GM18861 (cell line): ENCODE measurements at regions not wholly inside any gene's neighbourhood (a gene's known extent, or its start where the extent isn't known, plus 50 kb on each side); places are given as distances from the start of the nearest gene placed in this dataset.
"Not testable (repeated sequence)": the region's sequence is repeated elsewhere in the genome, so short reads cannot be mapped to it uniquely, and the experiment has no call there.

Source experiments
- ATAC-seq: cut with Tn5 transposase; IDR thresholded peaks from one replicate; pipeline ENCODE4 v1.9.1; 2021; ENCODE audit not compliant: unreplicated experiment

DNA sequence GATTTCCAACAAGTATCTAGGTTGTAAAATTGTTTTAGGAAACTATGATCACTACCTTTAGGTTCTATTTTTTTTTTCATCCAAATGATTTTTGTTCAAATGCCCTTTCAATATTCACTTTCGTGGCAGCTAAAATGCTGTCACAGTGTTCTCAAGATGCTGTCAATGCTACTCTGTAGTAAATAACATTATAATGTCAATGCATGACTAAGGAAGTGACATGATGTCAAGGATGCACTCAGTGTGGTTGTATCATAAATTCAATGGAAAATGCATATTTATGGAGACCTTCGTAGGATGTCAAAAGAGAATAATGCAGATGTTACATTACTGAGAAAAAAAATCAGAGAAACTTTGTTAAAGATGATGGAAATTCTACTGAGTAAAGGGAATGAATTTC, 673.8 kb downstream of the ANKRD7 start:
- no peak for ATAC-seq

DNA sequence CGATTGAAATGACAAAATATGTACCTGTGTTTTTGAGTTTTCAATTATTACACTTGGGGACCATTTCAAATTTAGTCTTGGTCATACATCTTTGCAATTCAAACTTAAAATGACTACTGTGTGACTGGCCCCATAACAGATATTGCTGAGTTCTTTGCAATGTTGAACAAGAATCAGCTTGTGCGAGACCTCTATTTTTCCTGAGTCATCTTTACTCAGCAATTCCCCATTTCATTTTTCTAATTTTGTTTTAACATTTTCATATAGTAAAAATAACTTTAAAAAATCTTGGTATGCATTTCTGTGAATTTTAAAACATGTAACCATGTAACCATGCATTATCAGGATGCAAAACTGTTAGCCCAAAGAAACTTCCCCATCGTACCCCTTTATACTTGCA, 678.1 kb downstream of the ANKRD7 start:
- no peak for ATAC-seq

GRCh38 chr7:118907911-118908527, 683.5 kb downstream of the ANKRD7 start:
- ATAC-seq: no peak

GRCh38 chr7:118916120-118916519, 691.6 kb downstream of the ANKRD7 start:
- ATAC-seq: not testable (repeated sequence)

DNA sequence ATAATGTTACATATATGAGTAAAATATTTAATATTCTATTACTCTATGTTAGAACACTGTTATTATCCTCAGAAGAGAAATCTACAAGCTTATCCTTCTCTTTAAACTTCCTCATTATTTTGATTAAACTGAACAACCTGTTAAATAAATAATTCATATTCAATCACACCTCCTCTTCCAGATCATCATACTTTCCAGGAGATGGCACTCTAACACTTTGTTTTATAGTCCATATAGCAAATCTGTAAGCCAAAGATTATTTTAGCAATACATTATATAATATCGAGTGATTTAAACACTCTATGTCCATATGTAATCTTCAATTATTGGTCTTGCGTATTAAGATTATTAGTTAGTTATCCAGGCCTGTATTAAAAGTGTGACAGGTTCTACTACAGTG, 694.1 kb downstream of the ANKRD7 start:
- ATAC-seq: no peak

DNA sequence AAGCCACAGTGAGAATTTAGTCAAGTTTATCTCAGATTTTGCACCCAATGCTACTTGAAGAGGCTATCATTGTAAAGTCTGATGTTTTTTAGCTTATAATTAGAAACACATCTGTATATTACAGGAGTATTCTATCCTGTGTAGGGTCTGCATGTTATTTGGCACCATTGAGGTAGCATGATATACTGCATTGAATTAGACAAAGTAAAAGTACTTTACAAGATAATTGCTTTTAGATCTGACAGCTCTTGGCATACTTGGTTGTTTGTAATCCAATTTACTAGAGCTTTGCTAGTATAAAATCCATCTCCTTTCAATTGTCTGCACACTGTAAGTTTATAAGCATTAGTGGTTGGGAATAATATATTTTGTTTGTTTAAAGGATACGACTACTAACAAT, 714.3 kb downstream of the ANKRD7 start:
- no peak for ATAC-seq

- ATAC-seq: no peak
Measured at GRCh38 chr7:118944271-118944670, 719.8 kb downstream of the ANKRD7 start.

DNA sequence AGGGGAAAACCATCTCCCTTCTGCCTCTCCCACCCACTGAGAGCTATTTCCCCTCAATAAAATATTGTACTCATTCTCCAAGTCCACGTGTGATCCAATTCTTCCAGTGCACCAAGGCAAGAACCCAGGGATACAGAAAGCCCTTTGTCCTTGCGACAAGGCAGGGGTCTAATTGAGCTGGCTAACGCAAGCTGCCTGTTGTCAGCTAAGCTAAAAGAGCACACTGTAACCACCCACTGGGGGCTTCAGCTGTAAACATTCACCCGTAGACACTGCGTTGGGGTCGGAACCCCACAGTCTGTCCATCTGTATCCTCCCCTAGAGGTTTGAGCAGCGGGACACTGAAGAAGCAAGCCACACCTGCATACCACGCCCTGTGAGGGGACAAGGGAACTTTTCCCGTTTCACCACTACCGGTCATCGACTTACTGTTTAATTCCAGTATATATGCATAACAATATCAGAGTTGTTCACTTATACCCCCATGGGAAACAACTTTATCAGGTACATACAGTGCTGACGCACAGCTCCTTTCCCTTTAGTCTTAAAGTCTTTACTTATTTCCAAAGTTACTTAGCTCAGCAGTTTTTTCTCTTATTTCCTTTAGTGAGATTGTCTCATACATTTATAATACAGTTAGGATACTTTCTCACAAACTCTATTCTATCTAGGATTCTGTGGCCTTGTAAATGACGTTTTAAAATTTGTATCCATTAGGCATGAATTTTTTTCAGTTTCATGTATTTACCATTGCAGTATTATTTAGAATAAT, 721.6 kb downstream of the ANKRD7 start:
- ATAC-seq: no peak

- ATAC-seq: no peak
Measured at GRCh38 chr7:118948508-118948907, 724.0 kb downstream of the ANKRD7 start.

- ATAC-seq: no peak
Measured at GRCh38 chr7:118949031-118949430, 724.5 kb downstream of the ANKRD7 start.

GRCh38 chr7:118956285-118956684, 731.8 kb downstream of the ANKRD7 start:
- not testable (repeated sequence) for ATAC-seq

- no peak for ATAC-seq
Measured at GRCh38 chr7:118969370-118969769, 744.9 kb downstream of the ANKRD7 start.

- ATAC-seq: no peak
Measured at GRCh38 chr7:118971706-118972105, 747.2 kb downstream of the ANKRD7 start.

GRCh38 chr7:118974836-118975235, 750.3 kb downstream of the ANKRD7 start:
- ATAC-seq: no peak

DNA sequence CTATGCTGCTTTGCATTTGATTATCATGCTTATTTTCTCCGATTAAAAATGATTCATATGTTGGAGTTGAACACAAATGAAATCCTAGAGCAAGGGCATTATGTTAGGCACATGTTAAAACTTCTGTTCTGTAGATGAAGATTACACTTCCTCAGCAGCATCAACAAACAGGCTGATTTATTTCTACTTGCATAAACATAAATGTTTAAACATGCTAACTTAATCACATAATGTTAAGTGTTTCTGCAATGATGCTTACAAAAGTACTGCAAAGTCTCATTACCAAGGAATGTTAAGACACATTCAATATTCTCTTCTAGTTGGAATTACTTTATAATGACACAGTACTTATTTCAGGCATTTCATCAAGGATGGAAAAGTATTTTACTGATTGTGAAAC, 770.8 kb downstream of the ANKRD7 start:
- no peak for ATAC-seq

DNA sequence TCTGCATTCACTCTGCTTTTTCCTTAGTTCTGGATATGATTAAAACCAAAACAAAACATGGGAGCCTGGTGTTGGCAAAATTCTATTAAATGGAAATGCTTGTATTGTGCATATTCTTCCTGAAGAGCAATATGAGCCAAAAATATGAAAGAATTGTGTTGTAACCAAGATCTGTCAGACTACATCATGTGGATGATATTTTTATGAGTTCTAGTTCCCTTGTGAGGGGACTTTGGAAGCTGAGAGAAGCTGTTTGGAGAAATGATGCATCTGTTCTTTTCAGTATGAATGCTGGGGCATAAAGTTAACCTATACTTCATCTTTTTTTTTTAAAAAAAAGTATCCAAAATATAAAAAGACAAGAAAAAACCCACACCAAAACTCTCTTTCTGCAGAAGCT, 782.7 kb downstream of the ANKRD7 start:
- ATAC-seq: no peak

- ATAC-seq: no peak
Measured at GRCh38 chr7:119010635-119011034, 786.1 kb downstream of the ANKRD7 start.

- no peak for ATAC-seq
Measured at GRCh38 chr7:119026391-119026790, 801.9 kb downstream of the ANKRD7 start.

GRCh38 chr7:119028736-119029135, 804.2 kb downstream of the ANKRD7 start:
- no peak for ATAC-seq

- not testable (repeated sequence) for ATAC-seq
Measured at GRCh38 chr7:119032136-119032535, 807.6 kb downstream of the ANKRD7 start.

DNA sequence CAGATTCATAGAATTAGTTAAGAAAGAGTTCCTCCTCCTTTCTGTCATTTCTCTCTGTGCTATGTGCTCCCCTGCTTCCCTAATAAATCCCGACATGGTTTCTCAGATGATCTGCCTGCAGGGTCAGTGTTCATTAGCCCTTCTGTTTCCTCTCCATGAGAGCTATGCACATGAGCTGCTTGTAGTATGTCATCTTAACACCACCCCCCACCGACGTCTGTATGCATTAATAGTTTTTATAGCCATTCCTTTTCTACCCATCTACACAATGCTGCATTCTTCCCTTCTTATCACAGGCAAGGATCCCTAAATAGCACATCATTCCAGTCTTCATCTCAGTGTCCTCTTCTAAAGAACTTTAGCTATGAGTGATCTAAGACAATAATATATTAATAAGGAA, 809.1 kb downstream of the ANKRD7 start:
- no peak for ATAC-seq

DNA sequence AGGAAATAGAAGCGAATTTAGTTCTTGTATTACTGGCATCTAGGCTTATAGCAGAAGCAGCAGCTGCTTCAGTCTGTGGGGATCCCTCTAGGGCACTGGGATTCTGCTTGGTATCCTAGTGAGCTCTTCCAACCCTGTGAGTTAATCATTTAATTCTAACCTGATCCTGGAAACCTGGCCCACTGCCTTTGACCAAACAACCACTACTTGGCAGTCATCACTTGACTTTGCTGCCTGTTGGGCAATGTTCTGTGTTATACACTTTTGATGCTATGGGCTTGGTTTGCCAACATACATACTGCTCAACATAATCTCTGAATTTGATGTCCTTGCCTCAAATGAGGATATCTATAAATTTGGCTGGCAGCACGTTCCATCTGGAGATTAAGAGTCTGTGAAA, 813.4 kb downstream of the ANKRD7 start:
- ATAC-seq: no peak

GRCh38 chr7:119046068-119046467, 821.6 kb downstream of the ANKRD7 start:
- ATAC-seq: no peak
